Mesendoderm (in vitro differentiated cells): ENCODE measurements at regions not wholly inside any gene's neighbourhood (a gene's known extent, or its start where the extent isn't known, plus 50 kb on each side); places are given as distances from the start of the nearest gene placed in this dataset.

Experiments used
- DNase-seq: peaks from one replicate; pipeline ENCODE4 v3.0.0; 2013
- H2AK5ac ChIP-seq: 2 replicates; pipeline ENCODE4 v1.6.1; 2013; ENCODE audit warnings: low read length, inconsistent platforms
- H2BK120ac ChIP-seq: 2 replicates; pipeline ENCODE4 v1.6.1; 2013; ENCODE audit warnings: low read depth, mild to moderate bottlenecking, low read length, moderate library complexity, mixed read lengths
- H2BK15ac ChIP-seq: replicated peaks from 2 replicates; pipeline ENCODE4 v1.6.1; 2013; ENCODE audit warnings: low read depth, mild to moderate bottlenecking, moderate library complexity
- H2BK5ac ChIP-seq: 2 replicates; pipeline ENCODE4 v1.6.1; 2013; ENCODE audit warnings: low read length, inconsistent platforms
- H3K18ac ChIP-seq: 2 replicates; pipeline ENCODE4 v1.6.1; 2013; ENCODE audit warnings: mild to moderate bottlenecking, low read length, mixed read lengths
- H3K23ac ChIP-seq: one replicate; pipeline ENCODE4 v1.6.1; 2013; ENCODE audit warnings: low read length
- H3K27ac ChIP-seq: 2 replicates; pipeline ENCODE4 v1.5.1; 2013; ENCODE audit warnings: low read depth, mild to moderate bottlenecking, inconsistent platforms, low read length, moderate library complexity
- H3K27me3 ChIP-seq: 2 replicates; pipeline ENCODE4 v1.6.1; 2013; ENCODE audit warnings: low read length, control low read depth, mild to moderate bottlenecking, inconsistent platforms; ENCODE audit not compliant: insufficient read depth, poor library complexity
- H3K36me3 ChIP-seq: 2 replicates; pipeline ENCODE4 v1.6.1; 2013; ENCODE audit warnings: low read length, inconsistent platforms; ENCODE audit not compliant: control insufficient read depth, insufficient read depth
- H3K4ac ChIP-seq: one replicate; pipeline ENCODE4 v1.6.1; 2013; ENCODE audit warnings: low read depth, mild to moderate bottlenecking, low read length, moderate library complexity
- H3K4me1 ChIP-seq: 2 replicates; pipeline ENCODE4 v1.6.1; 2013; ENCODE audit warnings: low read depth, low read length, inconsistent platforms; ENCODE audit not compliant: control insufficient read depth
- H3K4me2 ChIP-seq: 2 replicates; pipeline ENCODE4 v1.6.1; 2013; ENCODE audit warnings: low read length
- H3K4me3 ChIP-seq: 2 replicates; pipeline ENCODE4 v1.5.1; 2013; ENCODE audit warnings: mild to moderate bottlenecking, low read length
- H3K56ac ChIP-seq: one replicate; pipeline ENCODE4 v1.6.1; 2013; ENCODE audit warnings: low read length
- H3K79me1 ChIP-seq: 2 replicates; pipeline ENCODE4 v1.6.1; 2013; ENCODE audit warnings: low read length, inconsistent platforms
- H3K79me2 ChIP-seq: 2 replicates; pipeline ENCODE4 v1.6.1; 2013; ENCODE audit warnings: mild to moderate bottlenecking, low read length; ENCODE audit not compliant: control insufficient read depth, insufficient read depth
- H3K9ac ChIP-seq: 2 replicates; pipeline ENCODE4 v1.6.1; 2013; ENCODE audit warnings: low read length, inconsistent platforms
- H4K5ac ChIP-seq: one replicate; pipeline ENCODE4 v1.6.1; 2013; ENCODE audit warnings: low read length
- H4K8ac ChIP-seq: one replicate; pipeline ENCODE4 v1.6.1; 2013; ENCODE audit warnings: low read depth, mild to moderate bottlenecking, control low read depth, low read length, moderate library complexity
- WGBS: extraction: QIAGEN DNeasy Blood & Tissue Kit; methylation state at CpG from one replicate; pipeline ENCODE4 v1.1.7; 2013; ENCODE audit warnings: low lambda C conversion rate, missing lambda C conversion rate; ENCODE audit not compliant: insufficient coverage; ENCODE audit errors: extremely low coverage; 5-methylcytosine and 5-hydroxymethylcytosine counted together

DNA sequence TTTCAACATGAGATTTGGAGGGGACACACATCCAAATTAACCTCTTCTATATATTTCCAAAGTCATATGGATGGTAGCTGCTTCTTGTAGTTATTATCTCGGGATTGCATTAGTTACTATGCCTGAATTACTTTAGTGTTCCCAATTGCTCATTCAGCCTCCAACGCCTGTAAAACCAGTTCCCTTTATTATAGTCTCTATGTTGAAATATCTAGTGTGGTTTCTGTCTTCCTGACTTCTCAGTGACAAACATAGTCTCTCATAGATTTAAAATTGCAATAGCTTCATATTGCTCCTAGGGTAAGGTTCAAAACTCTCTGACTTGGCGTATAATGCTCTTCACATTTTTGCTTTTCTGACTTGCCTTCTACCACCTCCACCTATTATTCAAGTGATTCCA is 366.4 kb downstream of the CASP12 start:
- Histone ChIP-seq H3K4me1 (no peaks in the 10 kb centered on the region), H3K79me1 (no peaks in the 10 kb centered on the region), H3K18ac (no peak overlapping the region), H3K27me3 (no peaks in the 10 kb centered on the region), H3K4me2 (no peak overlapping the region), H3K27ac (no peak overlapping the region), H3K23ac (no peak overlapping the region), H3K56ac (no peak overlapping the region), H3K4me3 (no peak overlapping the region), H2AK5ac (no peak overlapping the region), H3K79me2 (no peaks in the 10 kb centered on the region), H2BK15ac (no peak overlapping the region), H2BK120ac (no peak overlapping the region), H2BK5ac (no peak overlapping the region), H4K8ac (no peak overlapping the region), H3K36me3 (no peaks in the 10 kb centered on the region), H3K4ac (no peak overlapping the region), H3K9ac (no peak overlapping the region), H4K5ac (no peak overlapping the region)
- no CpG with 5 or more reads among the region's 3 CpGs for WGBS
- DNase-seq = no peak

DNA sequence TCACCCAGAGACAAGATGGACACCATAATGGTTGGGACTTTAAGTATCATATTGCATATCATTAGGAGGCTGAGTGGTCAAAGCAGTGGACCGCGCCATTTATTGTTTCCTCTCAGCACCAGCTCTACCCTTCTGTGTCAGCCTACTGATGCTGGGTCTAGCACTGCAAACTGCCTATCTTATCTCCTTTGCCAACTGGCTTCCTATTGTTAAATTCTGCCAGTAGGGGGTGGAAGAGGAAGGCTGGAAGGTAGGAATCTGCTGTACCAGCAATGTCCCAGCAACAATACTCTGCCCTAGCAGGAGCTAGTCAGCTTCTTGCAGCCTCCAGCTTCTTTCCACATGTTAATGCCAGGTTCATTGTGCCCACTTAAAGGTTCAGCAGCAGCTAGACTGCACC is 367.1 kb upstream of the PDGFD start:
- Histone ChIP-seq H2BK15ac (no peak overlapping the region), H3K23ac (no peak overlapping the region), H3K4me3 (no peak overlapping the region), H4K5ac (no peak overlapping the region), H3K4me1 (no peaks in the 10 kb centered on the region), H4K8ac (no peak overlapping the region), H3K79me1 (no peaks in the 10 kb centered on the region), H3K4me2 (no peak overlapping the region), H3K56ac (no peak overlapping the region), H3K18ac (no peak overlapping the region), H3K9ac (no peak overlapping the region), H3K27ac (no peak overlapping the region), H3K27me3 (no peaks in the 10 kb centered on the region), H2AK5ac (no peak overlapping the region), H3K36me3 (no peaks in the 10 kb centered on the region), H3K79me2 (no peaks in the 10 kb centered on the region), H3K4ac (no peak overlapping the region), H2BK120ac (no peak overlapping the region), H2BK5ac (no peak overlapping the region)
- no CpG with 5 or more reads among the region's 2 CpGs for WGBS
- peak; percentile 66 for DNase-seq

DNA sequence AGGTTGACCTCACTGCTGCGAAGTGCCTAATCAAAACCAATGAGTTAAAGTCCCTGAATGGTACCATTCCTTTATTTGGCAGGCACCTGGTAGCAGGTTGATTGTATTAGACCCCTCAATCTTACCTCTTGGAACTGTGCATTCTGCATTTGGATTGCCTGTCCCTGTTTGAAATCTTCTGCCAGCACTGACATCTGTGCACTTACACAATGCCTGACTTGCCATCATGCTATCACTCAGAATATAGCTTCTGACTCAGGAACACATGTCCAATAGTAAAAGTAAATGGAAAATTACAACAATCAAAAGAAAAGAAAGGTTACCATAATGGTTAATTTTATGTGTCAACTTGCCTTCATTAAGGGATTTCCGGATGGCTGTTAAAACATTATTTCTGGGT is 366.0 kb upstream of the PDGFD start:
- Histone ChIP-seq H3K4me1 (no peaks in the 10 kb centered on the region), H2BK5ac (no peak overlapping the region), H2BK120ac (no peak overlapping the region), H3K79me1 (no peaks in the 10 kb centered on the region), H4K5ac (no peak overlapping the region), H3K56ac (no peak overlapping the region), H3K36me3 (no peaks in the 10 kb centered on the region), H3K4ac (no peak overlapping the region), H3K4me2 (no peak overlapping the region), H3K9ac (no peak overlapping the region), H3K27ac (no peak overlapping the region), H3K79me2 (no peaks in the 10 kb centered on the region), H3K4me3 (no peak overlapping the region), H3K27me3 (no peaks in the 10 kb centered on the region), H3K18ac (no peak overlapping the region), H4K8ac (no peak overlapping the region), H2AK5ac (no peak overlapping the region), H2BK15ac (no peak overlapping the region), H3K23ac (no peak overlapping the region)
- no CpG with 5 or more reads among the region's 2 CpGs for WGBS
- DNase-seq = no peak

DNA sequence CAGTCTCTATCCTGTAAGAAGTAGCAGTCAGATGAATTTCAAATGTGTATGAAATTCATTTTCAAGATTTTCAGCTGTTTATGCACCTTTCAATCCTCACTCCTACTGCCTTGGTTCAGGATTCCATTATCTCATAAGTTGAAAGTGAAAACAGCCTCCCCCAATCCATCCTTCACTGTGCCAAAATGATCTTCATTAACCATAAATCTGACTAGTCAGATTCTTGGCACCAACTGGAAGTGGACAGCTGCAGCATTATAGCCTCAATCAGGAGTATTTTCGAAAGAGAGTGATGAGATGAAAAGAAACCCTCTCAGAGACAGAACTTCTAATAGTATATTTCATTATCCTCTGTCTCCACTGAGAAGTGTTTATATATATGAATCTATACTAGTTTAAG is 365.3 kb upstream of the PDGFD start:
- Histone ChIP-seq H3K27ac (no peak overlapping the region), H2BK5ac (no peak overlapping the region), H3K4me2 (no peak overlapping the region), H3K4ac (no peak overlapping the region), H3K9ac (no peak overlapping the region), H3K18ac (no peak overlapping the region), H2AK5ac (no peak overlapping the region), H2BK15ac (no peak overlapping the region), H3K27me3 (no peaks in the 10 kb centered on the region), H3K79me1 (no peaks in the 10 kb centered on the region), H4K8ac (no peak overlapping the region), H3K56ac (no peak overlapping the region), H3K23ac (no peak overlapping the region), H3K4me3 (no peak overlapping the region), H3K36me3 (no peaks in the 10 kb centered on the region), H2BK120ac (no peak overlapping the region), H4K5ac (no peak overlapping the region), H3K4me1 (no peaks in the 10 kb centered on the region), H3K79me2 (no peaks in the 10 kb centered on the region)
- DNase-seq = no peak
- WGBS = no CpG with 5 or more reads among the region's 1 CpG

DNA sequence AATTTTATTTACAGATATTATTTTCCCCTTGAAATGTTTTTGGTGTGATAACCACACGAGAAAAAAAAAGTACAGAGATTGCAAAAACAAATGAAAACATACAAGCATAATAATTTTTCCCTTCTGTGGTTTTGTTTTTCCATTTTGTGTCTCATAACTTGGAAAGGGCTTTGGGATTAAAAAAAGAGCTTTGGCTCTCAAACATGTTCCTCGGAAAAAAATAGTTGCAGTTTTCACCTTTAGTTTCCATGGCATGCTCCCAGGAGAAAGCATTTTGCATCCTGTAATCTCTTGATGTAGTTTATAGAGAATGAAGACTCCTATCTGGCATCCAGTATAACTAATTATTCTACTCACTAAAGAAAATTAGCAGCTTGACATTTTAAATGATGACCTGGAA is 362.1 kb upstream of the PDGFD start:
- DNase-seq = no peak
- WGBS = no CpG with 5 or more reads among the region's 2 CpGs
- H2BK15ac ChIP-seq = no peak overlapping the region

DNA sequence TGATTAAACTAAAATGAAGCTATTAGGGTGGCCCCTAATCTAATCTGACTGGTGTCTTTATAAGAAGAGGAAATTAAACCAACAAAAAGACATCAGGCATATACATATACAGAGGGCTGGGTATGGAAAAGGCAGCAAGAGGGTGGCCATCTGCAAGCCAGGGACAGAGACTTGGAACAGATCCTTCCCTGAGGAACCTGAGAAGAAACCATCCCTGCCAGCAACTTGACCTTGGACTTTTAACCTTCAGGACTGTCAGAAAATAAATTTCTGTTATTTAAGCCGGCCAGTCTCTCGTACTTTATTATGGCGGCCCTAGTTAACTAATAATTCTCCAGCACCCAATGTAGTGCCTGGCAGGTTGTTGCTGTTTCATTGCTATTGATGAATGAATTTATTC is 361.5 kb upstream of the PDGFD start:
- no peaks in the 10 kb centered on the region for H3K27me3 ChIP-seq
- no peaks in the 10 kb centered on the region for H3K79me1 ChIP-seq
- no peak overlapping the region for H4K5ac ChIP-seq
- H3K36me3 ChIP-seq = no peaks in the 10 kb centered on the region
- no peak overlapping the region for H3K4me3 ChIP-seq
- no peak overlapping the region for H3K23ac ChIP-seq
- H2BK5ac ChIP-seq = no peak overlapping the region
- H2BK15ac ChIP-seq = no peak overlapping the region
- H2AK5ac ChIP-seq = no peak overlapping the region
- H3K79me2 ChIP-seq = no peaks in the 10 kb centered on the region
- H3K4ac ChIP-seq = no peak overlapping the region
- no peak overlapping the region for H4K8ac ChIP-seq
- no peak for DNase-seq
- no peak overlapping the region for H3K56ac ChIP-seq
- no CpG with 5 or more reads among the region's 3 CpGs for WGBS
- no peak overlapping the region for H3K18ac ChIP-seq
- no peak overlapping the region for H3K27ac ChIP-seq
- no peak overlapping the region for H3K9ac ChIP-seq
- no peak overlapping the region for H2BK120ac ChIP-seq
- no peaks in the 10 kb centered on the region for H3K4me1 ChIP-seq
- no peak overlapping the region for H3K4me2 ChIP-seq

More for the DNA sequence above, 362.1 kb upstream of the PDGFD start:
- Histone ChIP-seq H3K56ac (no peak overlapping the region), H3K4ac (no peak overlapping the region), H3K9ac (no peak overlapping the region), H3K18ac (no peak overlapping the region), H3K4me2 (no peak overlapping the region), H3K4me1 (no peaks in the 10 kb centered on the region), H4K8ac (no peak overlapping the region), H2AK5ac (no peak overlapping the region), H3K27me3 (no peaks in the 10 kb centered on the region), H3K4me3 (no peak overlapping the region), H2BK5ac (no peak overlapping the region), H4K5ac (no peak overlapping the region), H3K36me3 (no peaks in the 10 kb centered on the region), H3K23ac (no peak overlapping the region), H3K27ac (no peak overlapping the region), H2BK120ac (no peak overlapping the region), H3K79me2 (no peaks in the 10 kb centered on the region), H3K79me1 (no peaks in the 10 kb centered on the region)
